SK-N-SH (cell line): ENCODE measurements at regions not wholly inside any gene's neighbourhood (a gene's known extent, or its start where the extent isn't known, plus 50 kb on each side); places are given as distances from the start of the nearest gene placed in this dataset.

Experiments
- CTCF ChIA-PET: fragments of 300-600, 350-600 bp; formaldehyde crosslinking; extraction: SDS; loops from one replicate; lab custom pipeline; 2021; lab: Yijun Ruan, JAX
- POLR2A ChIA-PET: fragments of 350-600 bp; sonication (Branson Sonifier 250); formaldehyde crosslinking; extraction: SDS; loops from one replicate; lab custom pipeline; 2020; ENCODE audit warnings: antibody characterized with exemption, inconsistent platforms; lab: Yijun Ruan, JAX
- DNase-seq: peaks from one replicate; pipeline ENCODE4 v3.0.0; 2012
- H2AFZ ChIP-seq: fragments of 200-600 bp; sonication (generic); 2 replicates; pipeline ENCODE4 v1.8.1; 2016; ENCODE audit warnings: antibody characterized with exemption, mild to moderate bottlenecking, low read depth
- H3F3A ChIP-seq: fragments of 200-600 bp; sonication (generic); replicated peaks from 2 replicates; pipeline ENCODE3; 2016; ENCODE audit warnings: antibody characterized with exemption, mild to moderate bottlenecking; ENCODE audit not compliant: insufficient read depth
- H3K27ac ChIP-seq, 2 experiments: fragments of 200-500 bp in 1 of 2; fragments of 200-600 bp in 1 of 2; sonication (Bioruptor generic) in 1 of 2; sonication (generic), shearing (Covaris generic) in 1 of 2; 2 replicates each; pipeline versions ENCODE4 v1.5.1 to v1.6.1; 2014 to 2016; ENCODE audit warnings: low read depth in 2 of 2, inconsistent platforms in 1 of 2, low read length in 1 of 2, mild to moderate bottlenecking in 1 of 2, mixed read lengths in 1 of 2
- H3K27me3 ChIP-seq: fragments of 200-600 bp; sonication (generic), shearing (Covaris generic); 2 replicates; pipeline ENCODE4 v1.6.1; 2016; ENCODE audit warnings: mixed run types; ENCODE audit not compliant: insufficient read depth
- H3K36me3 ChIP-seq, 2 experiments: fragments of 200-500 bp in 1 of 2; fragments of 200-600 bp in 1 of 2; sonication (Bioruptor generic) in 1 of 2; sonication (generic) in 1 of 2; replicated peaks in 1 of 2; 2 replicates each; pipeline versions ENCODE3 to v1.5.1; 2014 to 2016; ENCODE audit warnings: low read length in 1 of 2, mild to moderate bottlenecking in 1 of 2; ENCODE audit not compliant: insufficient read depth in 2 of 2, control insufficient read depth in 1 of 2
- H3K4me1 ChIP-seq, 2 experiments: fragments of 200-500 bp in 1 of 2; fragments of 200-600 bp in 1 of 2; sonication (Bioruptor generic) in 1 of 2; sonication (generic), shearing (Covaris generic) in 1 of 2; 2 replicates each; pipeline versions ENCODE4 v1.5.1 to v1.6.1; 2014 to 2016; ENCODE audit warnings: low read depth in 1 of 2, low read length in 1 of 2, mixed run types in 1 of 2; ENCODE audit not compliant: insufficient read depth in 2 of 2, control insufficient read depth in 1 of 2
- H3K4me2 ChIP-seq: fragments of 200-600 bp; sonication (generic), shearing (Covaris generic); 2 replicates; pipeline ENCODE4 v1.6.1; 2017; ENCODE audit warnings: mixed run types
- H3K4me3 ChIP-seq, 2 experiments: fragments of 200-500 bp in 1 of 2; fragments of 200-600 bp in 1 of 2; sonication (Bioruptor generic) in 1 of 2; sonication (generic), shearing (Covaris generic) in 1 of 2; 2 replicates each; pipeline versions ENCODE4 v1.5.1 to v1.8.1; 2014 to 2016; ENCODE audit warnings: low read depth in 2 of 2, inconsistent platforms in 1 of 2, low read length in 1 of 2, mild to moderate bottlenecking in 1 of 2, mixed read lengths in 1 of 2, moderate library complexity in 1 of 2
- H3K79me2 ChIP-seq: fragments of 200-600 bp; sonication (generic); 2 replicates; pipeline ENCODE4 v1.8.1; 2017; ENCODE audit warnings: mild to moderate bottlenecking; ENCODE audit not compliant: insufficient read depth
- H3K9ac ChIP-seq: fragments of 200-600 bp; sonication (generic); 2 replicates; pipeline ENCODE4 v1.6.1; 2017; ENCODE audit warnings: mixed run types
- H3K9me2 ChIP-seq: fragments of 200-600 bp; sonication (generic); 2 replicates; pipeline ENCODE4 v1.6.1; 2017; ENCODE audit warnings: mixed run types
- H3K9me3 ChIP-seq: fragments of 200-600 bp; sonication (generic); 2 replicates; pipeline ENCODE4 v1.6.1; 2017; ENCODE audit warnings: mixed run types, mild to moderate bottlenecking, moderate library complexity
- H4K20me1 ChIP-seq: fragments of 200-600 bp; sonication (generic); 2 replicates; pipeline ENCODE4 v1.6.1; 2017; ENCODE audit warnings: mild to moderate bottlenecking, mixed run types; ENCODE audit not compliant: insufficient read depth
- EP300 ChIP-seq, 2 experiments: IDR thresholded peaks; 2 replicates each; pipeline versions ENCODE4 v1.4.0 to v1.6.1; 2012; ENCODE audit warnings: borderline replicate concordance in 1 of 2, low read depth in 1 of 2, low read length in 1 of 2
- EZH2phosphoT487 ChIP-seq: fragments of 200-600 bp; sonication (generic); IDR thresholded peaks from 2 replicates; pipeline ENCODE4 v1.6.1; 2017; ENCODE audit warnings: low read depth, mixed run types, mild to moderate bottlenecking, antibody characterized with exemption, moderate library complexity, borderline replicate concordance
- FOXJ3 ChIP-seq: sonication (generic); formaldehyde crosslinking; IDR thresholded peaks from 2 replicates; pipeline ENCODE4 v1.5.1; 2020; ENCODE audit warnings: mild to moderate bottlenecking, missing genetic modification reagents
- JUND ChIP-seq: IDR thresholded peaks from 2 replicates; pipeline ENCODE4 v1.4.0; 2012
- NFIC ChIP-seq: IDR thresholded peaks from 2 replicates; pipeline ENCODE4 v1.4.0; 2012; ENCODE audit warnings: borderline replicate concordance
- POLR2AphosphoS5 ChIP-seq: IDR thresholded peaks from 2 replicates; pipeline ENCODE4 v1.6.1; 2012; ENCODE audit warnings: low read depth, low read length
- RAD21 ChIP-seq: IDR thresholded peaks from 2 replicates; pipeline ENCODE4 v1.6.1; 2012; ENCODE audit warnings: mild to moderate bottlenecking, low read length
- RCOR1 ChIP-seq: fragments of 150-350 bp; IDR thresholded peaks from 2 replicates; pipeline ENCODE4 v1.6.1; 2017; ENCODE audit warnings: antibody characterized with exemption, low read length
- REST ChIP-seq: IDR thresholded peaks from 2 replicates; pipeline ENCODE4 v1.6.1; 2012; ENCODE audit warnings: mild to moderate bottlenecking, low read depth, low read length, moderate library complexity
- RFX5 ChIP-seq: IDR thresholded peaks from 2 replicates; pipeline ENCODE4 v1.6.1; 2012; ENCODE audit warnings: mild to moderate bottlenecking, improper control_type of control experiment, low read length
- RXRA ChIP-seq: IDR thresholded peaks from 2 replicates; pipeline ENCODE4 v1.4.0; 2012; ENCODE audit warnings: low read depth, mild to moderate bottlenecking, borderline replicate concordance
- TCF12 ChIP-seq: IDR thresholded peaks from 2 replicates; pipeline ENCODE4 v1.4.0; 2012
- TEAD4 ChIP-seq: IDR thresholded peaks from 2 replicates; pipeline ENCODE4 v1.4.0; 2012; ENCODE audit warnings: mild to moderate bottlenecking, borderline replicate concordance; ENCODE audit not compliant: insufficient read depth
- USF2 ChIP-seq: fragments of 150-350 bp; IDR thresholded peaks from 2 replicates; pipeline ENCODE4 v1.6.1; 2017; ENCODE audit warnings: antibody characterized with exemption, low read length, low read depth, borderline replicate concordance
- YY1 ChIP-seq: IDR thresholded peaks from 2 replicates; pipeline ENCODE4 v1.4.0; 2012; ENCODE audit warnings: low read depth, mild to moderate bottlenecking
- WGBS: methylation state at CpG from one replicate; pipeline ENCODE4 v1.1.6; 2017; ENCODE audit warnings: low lambda C conversion rate; 5-methylcytosine and 5-hydroxymethylcytosine counted together

GRCh38 chr5:158610051-158610415 is 489.7 kb downstream of the EBF1 start:
- no peaks in the 10 kb centered on the region for H3K27me3 ChIP-seq
- no peak overlapping the region for H3K4me2 ChIP-seq
- no peaks in the 10 kb centered on the region for H3K36me3 ChIP-seq
- 60% methylated on average over 2 of the region's 2 CpGs for WGBS
- no peak overlapping the region for H2AFZ ChIP-seq
- POLR2A ChIA-PET, result no interaction called here
- H3K27ac ChIP-seq, result no peak overlapping the region
- no peaks in the 10 kb centered on the region for H3K4me1 ChIP-seq
- H3K9ac ChIP-seq, result no peak overlapping the region
- TF ChIP-seq TCF12 (no peak), FOXJ3 (CRISPR knock-in tag) (no peak), USF2 (no peak), POLR2AphosphoS5 (no peak), RFX5 (no peak), RAD21 (no peak), RXRA (no peak), NFIC (no peak), EZH2phosphoT487 (no peak), EP300 (IDR thresholded peaks at IDR 0.05; ENCODE audit: borderline replicate concordance in 1 of 2, low read depth in 1 of 2, low read length in 1 of 2) (no peak), TEAD4 (no peak), JUND (no peak), REST (no peak), YY1 (no peak), RCOR1 (no peak)
- TF ChIP-seq, all 33 proteins: peak for 0
- H3K9me3 ChIP-seq, result no peaks in the 10 kb centered on the region
- CTCF ChIA-PET, result no interaction called here
- no peaks in the 10 kb centered on the region for H4K20me1 ChIP-seq
- no peaks in the 10 kb centered on the region for H3F3A ChIP-seq
- H3K9me2 ChIP-seq, result no peaks in the 10 kb centered on the region
- DNase-seq, result no peak
- no peak overlapping the region for H3K4me3 ChIP-seq
- H3K79me2 ChIP-seq, result no peaks in the 10 kb centered on the region
